NCI-H1930 (cell line): ENCODE measurements at regions not wholly inside any gene's neighbourhood (a gene's known extent, or its start where the extent isn't known, plus 50 kb on each side); places are given as distances from the start of the nearest gene placed in this dataset.
"Not testable (repeated sequence)": the region's sequence is repeated elsewhere in the genome, so short reads cannot be mapped to it uniquely, and the experiment has no call there.

Experiments
- DNase-seq, 2 experiments: peaks; one replicate each; lab custom pipeline; 2025; lab: John Stamatoyannopoulos, UW

DNA sequence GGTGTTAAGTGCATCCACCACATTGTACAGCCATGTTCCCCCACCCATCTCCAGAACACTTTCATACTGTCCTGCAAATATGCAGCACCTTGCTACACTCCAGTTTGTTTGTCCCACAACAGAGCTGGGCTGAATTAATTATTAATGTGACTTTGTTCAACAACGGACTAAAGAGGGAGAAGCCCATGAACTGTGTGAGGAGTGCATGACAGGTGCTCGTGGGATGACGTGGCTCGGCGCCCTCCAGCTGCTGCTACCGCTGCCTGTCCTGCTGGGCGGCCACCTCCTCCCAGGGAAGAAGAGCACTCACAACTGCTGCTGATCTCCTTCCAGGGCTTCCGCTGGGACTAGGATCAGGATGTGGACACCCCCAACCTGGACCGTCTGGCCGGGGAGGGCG is 111.2 kb upstream of the DEFB108B start:
- not testable (repeated sequence) for DNase-seq

DNA sequence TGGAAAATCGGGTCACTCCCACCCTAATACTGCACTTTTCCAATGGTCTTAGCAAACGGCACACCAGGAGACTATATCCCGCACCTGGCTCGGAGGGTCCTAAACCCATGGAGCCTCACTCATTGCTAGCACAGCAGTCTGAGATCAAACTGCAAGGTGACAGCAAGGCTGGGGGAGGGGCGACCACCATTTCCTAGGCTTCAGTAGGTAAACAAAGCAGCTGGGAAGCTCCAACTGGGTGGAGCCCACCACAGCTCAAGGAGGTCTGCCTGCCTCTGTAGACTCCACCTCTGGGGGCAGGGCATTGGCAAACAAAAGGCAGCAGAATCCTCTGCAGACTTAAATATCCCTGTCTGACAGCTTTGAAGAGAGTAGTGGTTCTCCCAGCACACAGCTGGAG is 109.0 kb upstream of the DEFB108B start:
- not testable (repeated sequence) for DNase-seq

DNA sequence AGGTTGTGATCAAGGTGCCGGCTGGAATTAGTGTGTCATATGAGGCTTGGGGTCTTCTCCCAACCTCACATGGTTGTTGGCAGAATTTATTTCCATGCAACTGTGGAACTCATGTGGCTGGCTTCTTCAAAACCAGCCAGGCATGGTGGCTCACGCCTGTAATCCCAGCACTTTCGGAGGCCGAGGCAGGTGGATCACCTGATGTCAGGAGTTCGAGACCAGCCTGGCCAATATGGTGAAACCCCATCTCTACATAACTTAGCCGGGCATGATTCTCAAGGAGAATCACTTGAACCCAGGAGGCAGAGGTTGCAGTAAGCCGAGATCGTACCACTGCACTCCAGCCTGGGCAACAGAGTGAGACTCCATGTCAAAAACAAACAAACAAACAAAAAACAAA is 102.3 kb upstream of the DEFB108B start:
- DNase-seq = not testable (repeated sequence)

DNA sequence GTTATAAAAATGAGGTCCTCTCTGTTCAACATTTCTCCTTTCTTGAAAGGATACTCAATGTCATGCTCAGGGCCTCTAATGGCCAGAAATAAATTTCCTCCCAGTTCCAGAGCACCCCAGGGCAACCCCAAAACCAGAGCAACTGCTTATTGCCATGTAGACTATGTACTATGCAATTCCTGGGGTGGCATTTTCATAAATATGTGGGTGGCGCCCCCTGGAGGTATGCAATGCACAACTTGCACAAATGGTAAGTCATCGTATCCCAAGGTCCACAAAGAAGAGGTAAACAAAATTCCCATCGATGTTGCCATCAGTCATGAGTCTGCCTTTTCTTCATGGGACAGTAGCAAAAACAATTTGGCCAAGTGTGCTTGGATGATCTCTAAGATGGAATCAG is 98.6 kb upstream of the DEFB108B start:
- not testable (repeated sequence) for DNase-seq

DNA sequence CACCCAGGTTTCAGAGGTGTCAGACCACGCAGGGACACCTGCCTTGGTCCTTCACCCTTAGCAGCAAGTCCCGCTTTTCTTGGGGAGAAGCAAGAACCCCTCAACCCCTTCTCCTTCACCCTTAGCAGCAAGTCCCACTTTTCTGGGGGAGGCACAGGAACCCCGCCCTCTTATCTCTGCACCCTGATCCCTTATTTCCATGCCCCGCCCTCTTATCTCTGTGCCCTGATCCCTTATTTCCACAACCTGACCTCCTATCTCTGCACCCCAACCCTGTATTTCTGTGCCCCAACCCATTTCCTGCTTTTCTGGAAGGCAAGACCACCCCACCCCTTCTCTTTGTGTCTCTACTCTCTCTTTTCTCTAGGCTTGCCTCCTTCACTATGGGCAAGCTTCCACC is 94.7 kb upstream of the DEFB108B start:
- not testable (repeated sequence) for DNase-seq

DNA sequence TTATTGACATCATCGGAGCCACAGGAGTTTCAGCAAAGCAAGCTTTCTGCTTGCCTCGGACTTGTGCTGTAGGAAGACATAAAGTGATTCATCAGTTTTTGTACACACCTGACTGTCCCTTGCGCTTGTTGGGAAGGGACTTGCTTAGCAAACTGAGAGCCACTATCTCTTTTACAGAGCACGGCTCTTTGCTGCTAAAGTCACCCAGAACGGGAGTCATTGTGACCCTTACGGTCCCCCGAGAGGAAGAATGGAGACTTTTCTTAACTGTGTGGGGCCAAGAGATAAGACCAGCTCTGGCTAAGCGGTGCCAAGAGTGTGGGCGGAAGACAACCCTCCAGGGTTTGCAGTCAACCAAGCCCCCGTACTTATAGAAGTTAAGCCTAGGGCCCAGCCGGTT is 89.6 kb upstream of the DEFB108B start:
- DNase-seq = not testable (repeated sequence)

DNA sequence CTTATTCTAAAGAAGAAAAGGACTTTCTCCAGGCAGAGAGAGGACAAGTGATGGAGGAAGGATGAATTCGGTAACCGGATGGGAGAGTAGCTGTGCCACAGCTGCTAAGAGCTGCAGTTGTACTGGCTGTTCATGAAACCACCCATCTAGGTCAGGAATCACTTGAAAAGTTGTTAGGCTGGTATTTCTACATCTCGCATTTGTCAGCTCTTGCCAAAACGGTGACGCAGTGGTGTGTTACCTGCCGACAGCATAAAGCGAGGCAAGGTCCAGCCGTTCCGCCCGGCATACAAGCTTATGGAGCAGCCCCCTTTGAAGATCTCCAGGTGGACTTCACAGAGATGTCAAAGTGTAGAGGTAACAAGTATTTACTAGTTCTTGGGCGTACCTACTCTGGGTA is 87.3 kb upstream of the DEFB108B start:
- DNase-seq = not testable (repeated sequence)

DNA sequence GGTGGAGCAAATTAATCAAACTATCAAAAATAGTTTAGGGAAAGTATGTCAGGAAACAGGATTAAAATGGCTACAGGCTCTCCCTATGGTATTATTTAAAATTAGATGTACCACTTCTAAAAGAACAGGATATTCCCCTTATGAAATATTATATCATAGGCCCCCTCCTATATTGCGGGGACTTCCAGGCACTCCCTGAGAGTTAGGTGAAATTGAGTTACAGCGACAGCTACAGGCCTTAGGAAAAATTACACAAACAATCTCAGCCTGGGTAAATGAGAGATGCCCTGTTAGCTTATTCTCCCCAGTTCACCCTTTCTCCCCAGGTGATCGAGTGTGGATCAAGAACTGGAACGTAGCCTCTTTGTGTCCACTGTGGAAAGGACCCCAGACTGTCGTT is 86.7 kb upstream of the DEFB108B start:
- not testable (repeated sequence) for DNase-seq

DNA sequence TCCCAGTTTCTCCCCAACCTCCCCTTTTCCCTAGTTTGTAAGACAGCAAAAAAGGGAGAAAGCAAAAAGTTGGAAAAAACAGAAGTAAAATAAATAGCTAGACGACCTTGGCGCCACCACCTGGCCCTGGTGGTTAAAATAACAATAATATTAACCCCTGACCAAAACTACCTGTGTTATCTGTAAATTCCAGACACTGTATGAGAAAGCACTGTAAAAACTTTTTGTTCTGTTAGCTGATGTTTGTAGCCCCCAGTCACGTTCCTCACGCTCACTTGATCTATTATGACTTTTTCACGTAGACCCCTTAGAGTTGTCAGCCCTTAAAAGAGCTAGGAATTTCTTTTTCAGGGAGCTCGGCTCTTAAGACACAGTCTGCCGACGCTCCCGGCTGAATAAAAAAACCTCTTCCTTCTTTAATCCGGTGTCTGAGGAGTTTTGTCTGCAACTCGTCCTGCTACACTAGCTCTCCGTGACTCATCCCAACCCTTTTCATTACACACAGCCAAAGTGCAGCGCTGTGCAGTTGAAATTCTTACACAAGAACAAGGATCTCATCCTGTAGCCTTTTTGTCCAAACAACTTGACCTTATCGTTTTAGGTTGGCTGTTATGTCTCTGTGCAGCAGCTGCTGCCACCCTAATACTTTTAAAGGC is 83.9 kb upstream of the DEFB108B start:
- DNase-seq = not testable (repeated sequence)

DNA sequence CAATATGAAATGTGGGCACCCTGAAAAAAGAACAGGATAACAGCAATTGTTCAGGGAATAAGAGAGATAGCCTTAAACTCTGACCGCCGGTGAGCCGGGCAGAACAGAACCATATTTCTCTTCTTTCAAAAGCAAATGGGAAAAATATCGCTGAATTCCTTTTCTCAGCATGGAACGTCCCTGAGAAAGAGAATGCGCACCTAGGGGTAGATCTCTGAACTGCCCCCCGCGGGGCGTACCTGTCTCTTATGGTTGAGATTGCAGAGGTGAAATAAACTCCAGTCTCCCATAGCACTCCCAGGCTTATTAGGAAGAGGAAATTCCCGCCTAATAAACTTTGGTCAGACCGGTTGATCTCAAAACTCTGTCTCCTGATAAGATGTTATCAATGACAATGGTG is 82.1 kb upstream of the DEFB108B start:
- DNase-seq = not testable (repeated sequence)

DNA sequence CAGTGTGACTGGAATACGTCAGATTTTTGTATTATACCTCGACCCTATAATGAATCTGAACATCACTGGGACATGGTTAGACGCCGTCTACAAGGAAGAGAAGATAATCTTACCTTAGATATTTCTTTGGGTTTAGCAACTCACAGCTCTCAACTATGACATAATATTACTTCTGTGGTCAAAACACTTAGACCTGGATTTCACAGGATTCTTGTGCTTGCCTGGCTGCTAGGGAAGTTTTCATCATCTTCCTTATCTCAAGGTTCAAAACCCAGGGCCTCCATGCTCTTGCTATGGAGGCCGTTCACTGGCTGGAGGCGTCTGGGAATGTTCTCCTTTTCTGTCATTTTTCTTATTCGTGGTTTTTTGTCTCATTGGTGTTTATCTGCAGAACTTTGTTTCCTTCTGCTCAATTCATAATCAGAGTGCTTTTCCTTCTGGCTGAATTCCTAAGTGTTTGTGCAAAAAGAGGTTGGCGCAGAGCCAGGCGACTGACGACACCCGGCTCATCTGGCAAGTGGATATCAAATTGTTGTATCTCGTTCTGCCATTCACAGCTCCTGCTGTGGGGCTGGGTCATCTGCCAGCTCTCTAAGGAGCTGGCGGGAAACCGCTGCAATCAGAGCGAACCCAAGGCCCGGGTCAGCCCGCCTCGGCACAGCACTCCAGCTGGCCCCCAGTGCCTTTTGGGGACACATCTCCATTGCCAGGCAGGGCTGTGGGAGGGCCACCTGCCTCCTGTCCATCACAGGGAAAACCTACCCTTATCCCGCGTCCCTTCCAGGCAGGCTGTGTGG is 68.1 kb upstream of the DEFB108B start:
- not testable (repeated sequence) for DNase-seq

DNA sequence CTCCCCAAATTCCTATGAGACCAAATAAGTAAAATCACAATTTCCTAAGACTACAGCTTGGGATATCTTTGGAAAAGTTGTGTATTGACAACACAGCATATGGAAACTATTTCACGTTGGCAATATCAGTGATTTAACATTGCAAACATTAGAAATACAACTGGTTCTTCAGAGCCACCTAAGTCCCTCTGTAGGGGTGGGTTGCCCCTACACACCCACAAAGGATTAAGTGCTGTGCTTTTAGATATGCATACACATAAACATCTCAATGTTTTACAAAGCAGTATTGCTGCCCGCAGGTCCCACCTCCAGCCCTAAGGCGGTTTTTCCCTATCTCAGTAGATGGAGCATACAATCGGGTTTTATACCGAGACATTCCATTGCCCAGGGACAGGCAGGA is 66.0 kb upstream of the DEFB108B start:
- DNase-seq = not testable (repeated sequence)

DNA sequence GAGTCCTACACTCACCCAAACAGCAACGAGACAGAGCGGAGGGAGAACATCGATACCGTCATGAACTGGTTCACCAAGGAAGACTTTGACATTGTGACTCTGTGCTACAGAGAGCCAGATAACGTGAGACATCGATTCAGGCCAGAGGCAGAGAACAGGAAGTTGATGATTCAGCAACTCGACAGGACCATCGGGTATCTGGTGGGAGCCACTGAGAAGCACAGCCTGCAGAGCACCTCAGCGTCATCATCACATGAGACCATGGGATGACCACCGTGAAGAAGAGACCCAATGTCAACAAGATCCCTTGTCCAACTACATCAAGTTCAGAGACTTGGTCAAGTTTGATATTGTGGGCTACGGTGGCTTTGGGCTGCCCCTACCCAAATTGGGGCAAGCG is 60.8 kb upstream of the DEFB108B start:
- DNase-seq = not testable (repeated sequence)

DNA sequence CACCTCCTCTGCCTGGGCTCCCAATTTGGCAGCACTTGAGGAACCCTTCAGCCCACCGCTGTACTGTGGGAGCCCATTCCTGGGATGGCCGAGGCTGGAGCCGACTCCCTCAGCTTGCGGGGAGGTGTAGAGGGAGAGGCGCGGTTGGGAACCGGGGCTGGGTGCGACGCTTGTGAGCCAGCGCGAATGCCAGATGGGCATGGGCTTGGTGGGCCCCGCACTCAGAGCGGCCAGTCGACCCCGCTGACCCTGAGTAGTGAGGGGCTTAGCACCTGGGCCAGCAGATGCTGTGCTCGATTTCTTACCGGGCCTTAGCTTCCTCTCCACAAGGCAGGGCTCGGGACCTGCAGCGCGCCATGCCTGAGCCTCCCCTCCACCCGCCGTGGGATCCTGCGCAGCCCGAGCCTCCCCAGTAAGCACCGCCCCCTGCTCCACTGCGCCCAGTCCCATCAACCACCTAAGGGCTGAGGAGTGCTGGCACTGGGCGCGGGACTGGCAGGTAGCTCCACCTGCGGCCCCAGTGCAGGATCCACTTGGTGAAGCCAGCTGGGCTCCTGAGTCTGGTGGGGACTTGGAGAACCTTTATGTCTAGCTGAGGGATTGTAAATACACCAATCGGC is 58.3 kb upstream of the DEFB108B start:
- no peak for DNase-seq

DNA sequence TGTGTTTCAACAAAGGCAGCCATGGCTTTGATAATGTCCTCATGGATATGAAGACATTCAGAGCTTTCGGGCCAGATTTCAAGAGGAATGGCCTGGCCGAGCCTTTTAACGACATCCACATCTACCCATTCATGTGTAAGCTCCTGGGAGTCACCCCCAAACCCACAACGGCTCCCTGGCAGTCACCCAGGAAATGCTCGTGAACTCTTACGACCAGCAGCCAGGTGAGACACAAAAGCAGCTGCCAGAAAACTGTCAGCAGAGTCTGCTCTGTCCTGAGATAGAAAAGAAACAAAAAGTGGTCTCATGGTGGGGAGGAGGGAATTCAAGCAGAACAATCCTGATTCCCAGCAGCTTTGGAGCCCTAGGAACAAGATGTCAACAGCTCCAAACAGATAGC is 52.9 kb upstream of the DEFB108B start:
- DNase-seq = not testable (repeated sequence)

DNA sequence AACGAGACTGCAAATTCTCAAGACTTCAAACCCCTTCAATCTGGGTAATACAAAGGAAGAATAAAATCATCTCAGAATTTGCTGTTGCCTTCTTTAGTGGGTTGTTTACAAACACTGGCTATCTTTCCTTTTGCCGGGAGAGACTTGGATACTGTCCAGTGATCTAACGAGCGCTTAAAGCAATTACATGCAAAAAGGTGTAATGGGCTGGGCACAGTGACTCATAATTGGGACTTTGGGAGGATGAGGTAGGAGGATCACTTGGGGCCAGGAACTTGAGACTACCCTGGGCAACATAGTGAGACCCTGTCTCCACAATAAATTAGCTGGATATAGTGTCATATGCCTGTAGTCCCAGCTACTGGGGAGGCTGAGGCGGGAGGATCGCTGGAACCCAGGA is 52.2 kb upstream of the DEFB108B start:
- DNase-seq = not testable (repeated sequence)

DNA sequence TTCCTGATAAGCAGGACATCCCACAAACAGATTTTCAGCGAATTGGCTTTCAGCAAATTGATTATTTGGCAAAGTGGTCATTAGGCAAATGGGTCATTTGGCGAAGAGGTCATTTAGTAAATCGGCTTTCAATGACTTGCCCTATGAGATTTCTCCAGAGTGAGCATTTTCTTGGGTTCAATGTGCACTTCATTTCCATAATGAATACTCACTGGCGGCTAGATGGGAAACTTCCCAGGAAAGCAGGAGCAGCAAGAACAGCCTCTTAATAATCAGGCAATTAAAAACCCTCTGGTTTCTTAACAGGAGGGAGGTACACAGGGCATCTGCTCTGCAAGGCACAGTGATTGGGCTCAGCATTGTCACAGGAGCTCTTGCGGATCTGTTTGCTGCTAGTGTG is 51.5 kb upstream of the DEFB108B start:
- DNase-seq = not testable (repeated sequence)

DNA sequence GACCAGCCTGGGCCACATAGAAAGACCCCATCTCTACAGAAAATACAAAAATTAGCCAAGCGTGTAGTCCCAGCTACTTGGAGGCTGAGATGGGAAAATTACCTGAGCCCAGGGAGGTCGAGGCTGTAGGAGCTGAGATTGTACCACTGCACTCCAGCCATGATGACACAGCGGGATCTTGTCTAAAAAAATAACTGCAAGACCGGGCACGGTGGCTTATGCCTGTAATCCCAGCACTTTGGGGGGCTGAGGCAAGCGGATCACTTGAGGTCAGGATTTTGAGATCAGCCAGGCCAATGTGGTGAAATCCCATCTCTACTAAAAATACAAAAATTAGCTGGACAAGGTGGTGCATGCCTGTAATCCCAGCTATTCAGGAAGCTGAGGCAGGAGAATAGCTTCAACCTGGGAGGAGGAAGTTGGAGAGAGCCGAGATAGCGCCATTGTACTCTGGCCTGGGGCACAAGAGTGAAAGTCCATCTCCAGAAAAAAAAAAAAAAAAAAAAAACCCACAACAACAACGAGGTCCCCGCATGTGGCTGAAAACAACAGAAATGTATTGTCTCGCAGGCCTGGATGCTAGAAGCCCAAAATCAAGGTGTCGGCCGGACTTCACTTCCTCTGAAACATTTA is 50.7 kb upstream of the DEFB108B start:
- not testable (repeated sequence) for DNase-seq

DNA sequence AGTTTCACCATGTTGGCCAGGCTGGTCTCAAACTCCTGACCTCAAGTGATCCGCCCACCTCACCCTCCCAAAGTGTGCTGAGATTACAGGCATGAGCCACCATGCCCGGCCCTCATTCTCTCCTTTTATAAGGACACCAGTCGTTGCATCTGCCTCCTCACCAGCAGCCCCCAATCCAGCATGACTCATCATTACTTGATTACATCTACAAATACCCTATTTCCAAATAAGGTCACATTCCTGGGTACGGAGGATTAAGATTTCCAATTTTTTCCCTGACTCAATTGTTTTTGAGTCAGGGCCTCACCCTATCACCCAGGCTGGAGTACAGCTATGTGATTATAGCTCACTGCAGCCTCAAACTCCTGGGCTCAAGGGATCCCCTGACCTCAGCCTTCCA is 49.8 kb upstream of the DEFB108B start:
- DNase-seq = not testable (repeated sequence)
